A549 (cell line): ENCODE measurements at regions not wholly inside any gene's neighbourhood (a gene's known extent, or its start where the extent isn't known, plus 50 kb on each side); places are given as distances from the start of the nearest gene placed in this dataset.

Experiments
- ATAC-seq, 2 experiments: fragments of 200-7000 bp in 1 of 2; fragments of >200 bp in 1 of 2; cut with Nextera tagmentation in 1 of 2; cut with Tn5 transposase in 1 of 2; 3 replicates each; pipeline versions ENCODE4 v1.8.0 to v1.9.1; 2018 to 2020; ENCODE audit warnings: mild to moderate bottlenecking in 1 of 2, moderate library complexity in 1 of 2
- CTCF ChIA-PET: fragments of 300-600 bp; sonication (Branson Sonifier 250); formaldehyde crosslinking; extraction: SDS; loops from one replicate; lab custom pipeline; 2021; ENCODE audit warnings: antibody characterized with exemption, inconsistent platforms; lab: Yijun Ruan, JAX
- POLR2A ChIA-PET: fragments of 350-600 bp; formaldehyde crosslinking; extraction: SDS; loops from one replicate; lab custom pipeline; 2021; ENCODE audit warnings: antibody characterized with exemption, inconsistent platforms; lab: Yijun Ruan, JAX
- DNase-seq, 2 experiments: peaks; one replicate each; pipeline versions ENCODE4 v3.0.0 to v3.0.0-alpha.2; 2011 to 2016; ENCODE audit warnings: low read depth in 1 of 2, low spot score in 1 of 2
- FAIRE-seq: peaks from 2 replicates; lab custom pipeline; 2011; peaks lifted over from hg19 to GRCh38; lab: Jason Lieb, UNC
- H3K27ac ChIP-seq, 2 experiments: fragments of >200 bp; sonication (Bioruptor Twin); formaldehyde crosslinking; 3 replicates each; pipeline ENCODE4 v1.5.1; 2016 to 2017
- H3K4me1 ChIP-seq: fragments of >200 bp; sonication (Bioruptor Twin); formaldehyde crosslinking; 3 replicates; pipeline ENCODE4 v1.6.1; 2016
- H3K4me2 ChIP-seq: fragments of >200 bp; sonication (Bioruptor Twin); formaldehyde crosslinking; 3 replicates; pipeline ENCODE4 v1.6.1; 2016
- H3K4me3 ChIP-seq: fragments of >200 bp; sonication (Bioruptor Twin); formaldehyde crosslinking; 3 replicates; pipeline ENCODE4 v1.5.1; 2016
- H3K9me3 ChIP-seq: fragments of >200 bp; sonication (Bioruptor Twin); formaldehyde crosslinking; 3 replicates; pipeline ENCODE4 v1.6.1; 2016
- BCL3 ChIP-seq: fragments of >200 bp; sonication (Bioruptor Twin); formaldehyde crosslinking; IDR thresholded peaks from 3 replicates; pipeline ENCODE4 v1.6.1; 2016
- BHLHE40 ChIP-seq: IDR thresholded peaks from 2 replicates; pipeline ENCODE4 v1.6.1; 2012; ENCODE audit warnings: low read depth, low read length, inconsistent platforms
- CHD4 ChIP-seq: fragments of 200-600 bp; sonication (generic); IDR thresholded peaks from 2 replicates; pipeline ENCODE4 v1.6.1; 2016; ENCODE audit warnings: antibody characterized with exemption, mild to moderate bottlenecking, borderline replicate concordance
- EHF ChIP-seq: fragments of 250-450 bp; sonication (Bioruptor Pico); IDR thresholded peaks from 2 replicates; pipeline ENCODE4 v1.5.0; 2020; ENCODE audit warnings: mild to moderate bottlenecking
- ESRRA ChIP-seq: fragments of 150-350 bp; IDR thresholded peaks from 2 replicates; pipeline ENCODE4 v1.6.1; 2014; ENCODE audit warnings: mild to moderate bottlenecking, low read length, borderline replicate concordance
- FOSB ChIP-seq: fragments of 250-450 bp; sonication (Bioruptor Pico); IDR thresholded peaks from 2 replicates; pipeline ENCODE4 v1.5.0; 2020; ENCODE audit warnings: mild to moderate bottlenecking, moderate library complexity
- FOSL2 ChIP-seq, 2 experiments: fragments of 450-650 bp in 1 of 2; fragments of >200 bp in 1 of 2; sonication (Bioruptor Twin) in 1 of 2; formaldehyde crosslinking; IDR thresholded peaks; 2 replicates each; pipeline versions ENCODE4 v1.5.0 to v1.6.1; 2016 to 2020; ENCODE audit warnings: mild to moderate bottlenecking in 1 of 2, moderate library complexity in 1 of 2
- HDAC2 ChIP-seq: fragments of 200-600 bp; sonication (generic); IDR thresholded peaks from 2 replicates; pipeline ENCODE4 v1.6.1; 2016
- HOXA7 ChIP-seq: fragments of 250-450 bp; sonication (Bioruptor Pico); IDR thresholded peaks from 2 replicates; pipeline ENCODE4 v1.5.0; 2020; ENCODE audit warnings: mild to moderate bottlenecking, moderate library complexity
- JUNB ChIP-seq: fragments of >200 bp; sonication (Bioruptor Twin); formaldehyde crosslinking; IDR thresholded peaks from 2 replicates; pipeline ENCODE4 v1.6.1; 2016
- KDM1A ChIP-seq: fragments of 200-600 bp; sonication (generic); IDR thresholded peaks from 2 replicates; pipeline ENCODE4 v1.6.1; 2016; ENCODE audit warnings: low read depth, mild to moderate bottlenecking
- MAFK ChIP-seq: fragments of 450-650 bp; IDR thresholded peaks from 2 replicates; pipeline ENCODE4 v1.6.1; 2014; ENCODE audit not compliant: partially characterized antibody
- MAZ ChIP-seq: fragments of 150-350 bp; IDR thresholded peaks from 2 replicates; pipeline ENCODE4 v1.6.1; 2014; ENCODE audit warnings: antibody characterized with exemption, low read depth, low read length, borderline replicate concordance
- NFE2L2 ChIP-seq: fragments of 150-350 bp; conservative IDR thresholded peaks from 2 replicates; pipeline ENCODE4 v1.6.1; 2014; ENCODE audit warnings: low read length
- NPAS2 ChIP-seq: fragments of 250-450 bp; sonication (Bioruptor Pico); IDR thresholded peaks from 2 replicates; pipeline ENCODE4 v1.8.0; 2022; ENCODE audit warnings: mild to moderate bottlenecking, moderate library complexity, borderline replicate concordance
- NR3C1 ChIP-seq: fragments of >200 bp; sonication (Bioruptor Twin); formaldehyde crosslinking; IDR thresholded peaks from 3 replicates; pipeline ENCODE4 v1.6.1; 2017
- PBX3 ChIP-seq: IDR thresholded peaks from 2 replicates; pipeline ENCODE4 v1.6.1; 2012
- POLR2AphosphoS2 ChIP-seq: conservative IDR thresholded peaks from 2 replicates; pipeline ENCODE4 v1.6.1; 2012; ENCODE audit warnings: low read length, improper control_type of control experiment, inconsistent platforms
- RAD21 ChIP-seq, 2 experiments: fragments of >200 bp in 1 of 2; sonication (Bioruptor Twin) in 1 of 2; formaldehyde crosslinking in 1 of 2; IDR thresholded peaks in 1 of 2; conservative IDR thresholded peaks in 1 of 2; 2 replicates in 1 of 2; 3 replicates in 1 of 2; pipeline ENCODE4 v1.6.1; 2012 to 2018; ENCODE audit warnings: inconsistent platforms in 1 of 2
- RARB ChIP-seq: fragments of 250-450 bp; sonication (Bioruptor Pico); IDR thresholded peaks from 2 replicates; pipeline ENCODE4 v1.8.0; 2021; ENCODE audit warnings: mild to moderate bottlenecking, moderate library complexity
- RCOR1 ChIP-seq: fragments of 150-350 bp; IDR thresholded peaks from 2 replicates; pipeline ENCODE4 v1.6.1; 2014; ENCODE audit warnings: antibody characterized with exemption, low read length, low read depth
- SMC3 ChIP-seq: fragments of >200 bp; sonication (Bioruptor Twin); formaldehyde crosslinking; IDR thresholded peaks from 3 replicates; pipeline ENCODE4 v1.6.1; 2018; ENCODE audit warnings: inconsistent platforms
- SREBF2 ChIP-seq: fragments of 450-650 bp; IDR thresholded peaks from 2 replicates; pipeline ENCODE4 v1.6.1; 2014; ENCODE audit warnings: mild to moderate bottlenecking, moderate library complexity
- USF2 ChIP-seq: fragments of 450-650 bp; IDR thresholded peaks from 2 replicates; pipeline ENCODE4 v1.6.1; 2014; ENCODE audit warnings: antibody characterized with exemption
- ZC3H11A ChIP-seq: fragments of 450-650 bp; IDR thresholded peaks from 2 replicates; pipeline ENCODE4 v1.6.1; 2014; ENCODE audit warnings: antibody characterized with exemption, mild to moderate bottlenecking
- ZSCAN20 ChIP-seq: fragments of 250-450 bp; sonication (Bioruptor Pico); IDR thresholded peaks from 2 replicates; pipeline ENCODE4 v1.8.0; 2022; ENCODE audit warnings: mild to moderate bottlenecking, moderate library complexity
- WGBS: methylation state at CpG from one replicate; pipeline ENCODE4 v1.1.6; 2017; ENCODE audit errors: missing lambda C conversion rate; 5-methylcytosine and 5-hydroxymethylcytosine counted together
- TF ChIP-seq, protein P1 (sequence below): fragments of >200 bp; sonication (Bioruptor Twin); formaldehyde crosslinking; IDR thresholded peaks from 2 replicates; pipeline ENCODE4 v1.6.1; 2016
- TF ChIP-seq, protein P2 (sequence below): fragments of >200 bp; sonication (Bioruptor Twin); formaldehyde crosslinking; IDR thresholded peaks from 3 replicates; pipeline ENCODE4 v1.5.1; 2016

GRCh38 chr11:44670794-44671193 lies 56.0 kb upstream of the TSPAN18 start:
- no peak for FAIRE-seq
- WGBS, result 38% methylated on average over 3 of the region's 3 CpGs
- no peak for ATAC-seq

GRCh38 chr11:44671234-44671633 lies 55.5 kb upstream of the TSPAN18 start:
- no peak for FAIRE-seq
- no peak for TF ChIP-seq MAFK
- TF ChIP-seq, all 56 proteins: peak for 0
- ChIA-PET CTCF (no interaction called here), POLR2A (no interaction called here)
- no CpG with 5 or more reads among the region's 1 CpG for WGBS
- no peaks in the 10 kb centered on the region for H3K4me1 ChIP-seq
- no peak overlapping the region for H3K4me2 ChIP-seq
- H3K9me3 ChIP-seq, result no peaks in the 10 kb centered on the region; the same call in 2 of the 3 replicates
- no peak overlapping the region for H3K4me3 ChIP-seq
- no peak for DNase-seq
- ATAC-seq, result no peak
- no peak overlapping the region for H3K27ac ChIP-seq

More at GRCh38 chr11:44670794-44671193, 56.0 kb upstream of the TSPAN18 start:
- CTCF ChIA-PET, result interaction anchor here (0.6 kb wide), 1 partner anchor 222 kb away, joined by 3 read pairs; no protein-coding TSS in a partner anchor
- Histone ChIP-seq H3K4me2 (no peak overlapping the region), H3K4me1 (no peaks in the 10 kb centered on the region), H3K27ac (no peak overlapping the region), H3K4me3 (no peak overlapping the region), H3K9me3 (no peaks in the 10 kb centered on the region; the same call in 2 of the 3 replicates)
- TF ChIP-seq NFE2L2, result no peak
- no peak for TF ChIP-seq JUNB
- no peak for TF ChIP-seq FOSL2 (IDR thresholded peaks at IDR 0.05)
- TF ChIP-seq FOSL2 (CRISPR knock-in tag; IDR thresholded peaks at IDR 0.05), result no peak
- no peak for TF ChIP-seq ZC3H11A
- no peak for TF ChIP-seq NR3C1
- TF ChIP-seq ZSCAN20 (CRISPR knock-in tag), result no peak
- TF ChIP-seq HOXA7 (CRISPR knock-in tag), result no peak
- TF ChIP-seq, protein P1, sequence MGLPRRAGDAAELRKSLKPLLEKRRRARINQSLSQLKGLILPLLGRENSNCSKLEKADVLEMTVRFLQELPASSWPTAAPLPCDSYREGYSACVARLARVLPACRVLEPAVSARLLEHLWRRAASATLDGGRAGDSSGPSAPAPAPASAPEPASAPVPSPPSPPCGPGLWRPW, result no peak
- no peak for TF ChIP-seq EHF (CRISPR knock-in tag)
- TF ChIP-seq BCL3, result no peak
- TF ChIP-seq ESRRA, result no peak
- no peak for TF ChIP-seq MAZ
- TF ChIP-seq BHLHE40, result no peak
- no peak for DNase-seq
- POLR2A ChIA-PET, result no interaction called here

- no peak overlapping the region for H3K4me3 ChIP-seq
- POLR2A ChIA-PET, result no interaction called here
- 12% methylated on average over 5 of the region's 5 CpGs for WGBS
- ATAC-seq, result no peak
- no peak for DNase-seq
- CTCF ChIA-PET, result interaction anchor here (0.8 to 1.2 kb wide), 2 partner anchors 15 to 263 kb away, joined by 3 to 4 read pairs; no protein-coding TSS in a partner anchor
- no peak overlapping the region for H3K27ac ChIP-seq
- no peak overlapping the region for H3K4me2 ChIP-seq
- TF ChIP-seq POLR2AphosphoS2 (no peak), MAFK (no peak), RARB (CRISPR knock-in tag) (no peak), RAD21 (conservative IDR thresholded peaks at IDR 0.05 in 1 of 2, IDR thresholded peaks at IDR 0.05 in 1 of 2) (no peak), SREBF2 (no peak), HOXA7 (CRISPR knock-in tag) (no peak), NR3C1 (no peak), PBX3 (no peak), HDAC2 (no peak), CHD4 (no peak), NPAS2 (no peak), RCOR1 (no peak), FOSB (no peak), ESRRA (no peak), KDM1A (no peak), USF2 (no peak), SMC3 (no peak)
- TF ChIP-seq, protein P2, sequence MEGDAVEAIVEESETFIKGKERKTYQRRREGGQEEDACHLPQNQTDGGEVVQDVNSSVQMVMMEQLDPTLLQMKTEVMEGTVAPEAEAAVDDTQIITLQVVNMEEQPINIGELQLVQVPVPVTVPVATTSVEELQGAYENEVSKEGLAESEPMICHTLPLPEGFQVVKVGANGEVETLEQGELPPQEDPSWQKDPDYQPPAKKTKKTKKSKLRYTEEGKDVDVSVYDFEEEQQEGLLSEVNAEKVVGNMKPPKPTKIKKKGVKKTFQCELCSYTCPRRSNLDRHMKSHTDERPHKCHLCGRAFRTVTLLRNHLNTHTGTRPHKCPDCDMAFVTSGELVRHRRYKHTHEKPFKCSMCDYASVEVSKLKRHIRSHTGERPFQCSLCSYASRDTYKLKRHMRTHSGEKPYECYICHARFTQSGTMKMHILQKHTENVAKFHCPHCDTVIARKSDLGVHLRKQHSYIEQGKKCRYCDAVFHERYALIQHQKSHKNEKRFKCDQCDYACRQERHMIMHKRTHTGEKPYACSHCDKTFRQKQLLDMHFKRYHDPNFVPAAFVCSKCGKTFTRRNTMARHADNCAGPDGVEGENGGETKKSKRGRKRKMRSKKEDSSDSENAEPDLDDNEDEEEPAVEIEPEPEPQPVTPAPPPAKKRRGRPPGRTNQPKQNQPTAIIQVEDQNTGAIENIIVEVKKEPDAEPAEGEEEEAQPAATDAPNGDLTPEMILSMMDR, result no peak
- TF ChIP-seq, all 56 proteins: peak for 0
- Histone ChIP-seq H3K4me1 (no peaks in the 10 kb centered on the region), H3K9me3 (no peaks in the 10 kb centered on the region)
- FAIRE-seq, result no peak
Observed at GRCh38 chr11:44673688-44674087, 53.1 kb upstream of the TSPAN18 start.
